KOPT-K1 (cell line): ENCODE measurements at regions not wholly inside any gene's neighbourhood (a gene's known extent, or its start where the extent isn't known, plus 50 kb on each side); places are given as distances from the start of the nearest gene placed in this dataset.

Experiments used
- H3K27ac ChIP-seq: fragments of 200-600 bp; sonication (generic); 2 replicates; pipeline ENCODE4 v1.5.1; 2016; ENCODE audit warnings: antibody characterized with exemption, mild to moderate bottlenecking, low read depth, low read length; ENCODE audit not compliant: poor library complexity, severe bottlenecking
- H3K36me3 ChIP-seq: fragments of 200-600 bp; sonication (generic); 2 replicates; pipeline ENCODE4 v1.5.1; 2017; ENCODE audit warnings: antibody characterized with exemption, mild to moderate bottlenecking, low read length, moderate library complexity; ENCODE audit not compliant: insufficient read depth
- H3K9me3 ChIP-seq: fragments of 200-600 bp; sonication (generic); 2 replicates; pipeline ENCODE4 v1.5.1; 2017; ENCODE audit warnings: antibody characterized with exemption, low read length, mild to moderate bottlenecking; ENCODE audit not compliant: insufficient read depth, poor library complexity, severe bottlenecking

GRCh38 chr14:71694591-71695530, 237.4 kb upstream of the RGS6 start:
- 0 out of 2 replicates have a peak, but pooled peaks cover 3% of the 10 kb centered on the region for H3K36me3 ChIP-seq
- no peaks in the 10 kb centered on the region for H3K9me3 ChIP-seq
- no peak overlapping the region for H3K27ac ChIP-seq

- Histone ChIP-seq H3K9me3 (no peaks in the 10 kb centered on the region), H3K27ac (no peak overlapping the region), H3K36me3 (0 out of 2 replicates have a peak, but pooled peaks cover 3% of the 10 kb centered on the region)
These were observed 236.4 kb upstream of the RGS6 start for GRCh38 chr14:71695611-71696350.

- peak overlapping the region; percentile 64 for H3K27ac ChIP-seq
- H3K9me3 ChIP-seq = no peaks in the 10 kb centered on the region
- 0 out of 2 replicates have a peak, but pooled peaks cover 8% of the 10 kb centered on the region for H3K36me3 ChIP-seq
These were observed 234.2 kb upstream of the RGS6 start for GRCh38 chr14:71698027-71698426.

- H3K36me3 ChIP-seq = 0 out of 2 replicates have a peak, but pooled peaks cover 8% of the 10 kb centered on the region
- peak overlapping the region; percentile 64 for H3K27ac ChIP-seq
- H3K9me3 ChIP-seq = no peaks in the 10 kb centered on the region
These were observed 233.6 kb upstream of the RGS6 start for GRCh38 chr14:71698673-71699072.

DNA sequence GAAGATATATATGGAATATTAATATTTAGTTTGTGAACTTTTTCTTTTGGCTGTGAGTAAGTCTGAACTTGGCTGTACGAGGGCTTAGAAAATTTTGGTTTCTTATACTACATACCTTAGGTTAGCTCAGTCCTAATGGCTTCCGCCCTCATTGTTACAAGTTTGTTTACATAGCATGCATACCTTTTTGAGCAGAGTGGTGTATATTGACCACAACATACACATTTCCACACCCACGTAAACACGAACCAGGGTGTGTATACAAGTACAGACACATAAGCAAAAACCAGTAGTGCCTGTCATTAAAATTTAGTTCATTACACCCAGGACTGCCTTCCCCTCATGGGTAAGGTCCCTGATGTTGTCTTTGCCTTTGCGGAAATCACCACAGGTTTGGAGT, 230.2 kb upstream of the RGS6 start:
- Histone ChIP-seq H3K27ac (peak overlapping the region; percentile 58), H3K36me3 (peaks cover 17% of the 10 kb centered on the region; the same call in 1 of the 2 replicates), H3K9me3 (no peaks in the 10 kb centered on the region)

GRCh38 chr14:71702786-71703185, 229.4 kb upstream of the RGS6 start:
- H3K36me3 ChIP-seq = peaks cover 17% of the 10 kb centered on the region; the same call in 1 of the 2 replicates
- H3K9me3 ChIP-seq = no peaks in the 10 kb centered on the region
- H3K27ac ChIP-seq = peak overlapping the region; percentile 58

- Histone ChIP-seq H3K9me3 (no peaks in the 10 kb centered on the region), H3K36me3 (peaks cover 17% of the 10 kb centered on the region; the same call in 1 of the 2 replicates), H3K27ac (no peak overlapping the region)
These were observed 228.8 kb upstream of the RGS6 start for GRCh38 chr14:71703477-71703876.

DNA sequence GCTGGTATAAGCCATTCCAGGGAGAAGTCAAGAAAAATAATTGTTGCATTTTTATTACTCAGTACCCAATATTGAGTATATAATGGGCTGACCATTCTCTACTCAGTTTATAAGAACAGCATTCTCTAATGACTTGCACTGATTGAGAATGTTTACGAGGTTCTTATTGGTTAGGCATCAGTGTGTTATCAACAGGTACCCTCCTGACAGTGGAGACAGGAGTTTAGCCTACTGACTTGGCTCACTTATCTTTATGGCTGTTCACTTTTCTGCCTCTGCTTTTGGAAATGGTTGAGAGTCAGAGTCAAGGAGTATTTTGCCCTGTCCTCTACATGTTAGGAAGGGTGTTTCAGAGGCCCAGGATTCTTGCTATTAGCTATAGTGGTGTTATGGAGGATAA, 228.0 kb upstream of the RGS6 start:
- H3K27ac ChIP-seq = no peak overlapping the region
- H3K36me3 ChIP-seq = peaks cover 19% of the 10 kb centered on the region; the same call in 1 of the 2 replicates
- no peaks in the 10 kb centered on the region for H3K9me3 ChIP-seq

GRCh38 chr14:71705460-71705859, 226.8 kb upstream of the RGS6 start:
- H3K36me3 ChIP-seq = peaks cover 27% of the 10 kb centered on the region

DNA sequence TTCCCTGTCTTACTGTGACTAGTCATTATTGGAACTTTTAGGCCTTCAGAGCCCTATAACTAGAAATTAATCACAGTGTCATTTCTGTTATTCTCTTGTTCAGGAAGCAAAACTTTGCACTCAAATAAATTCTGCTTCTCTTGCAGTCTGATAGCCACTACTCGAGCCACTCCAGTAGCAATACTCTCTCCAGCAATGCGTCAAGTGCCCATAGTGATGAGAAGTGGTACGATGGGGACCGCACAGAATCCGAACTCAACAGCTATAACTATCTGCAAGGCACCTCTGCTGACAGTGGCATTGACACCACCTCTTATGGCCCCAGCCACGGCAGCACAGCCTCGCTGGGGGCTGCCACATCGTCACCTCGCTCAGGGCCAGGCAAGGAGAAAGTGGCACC, 223.2 kb upstream of the RGS6 start:
- Histone ChIP-seq H3K27ac (no peak overlapping the region), H3K36me3 (peaks cover 23% of the 10 kb centered on the region), H3K9me3 (no peaks in the 10 kb centered on the region)

More at GRCh38 chr14:71705460-71705859, 226.8 kb upstream of the RGS6 start:
- Histone ChIP-seq H3K27ac (no peak overlapping the region), H3K9me3 (no peaks in the 10 kb centered on the region)

GRCh38 chr14:71709987-71710386, 222.2 kb upstream of the RGS6 start:
- H3K27ac ChIP-seq = no peak overlapping the region
- peaks cover 22% of the 10 kb centered on the region for H3K36me3 ChIP-seq
- H3K9me3 ChIP-seq = no peaks in the 10 kb centered on the region

- Histone ChIP-seq H3K9me3 (no peaks in the 10 kb centered on the region), H3K27ac (no peak overlapping the region), H3K36me3 (peaks cover 14% of the 10 kb centered on the region)
These were observed 221.1 kb upstream of the RGS6 start for GRCh38 chr14:71711125-71711524.

DNA sequence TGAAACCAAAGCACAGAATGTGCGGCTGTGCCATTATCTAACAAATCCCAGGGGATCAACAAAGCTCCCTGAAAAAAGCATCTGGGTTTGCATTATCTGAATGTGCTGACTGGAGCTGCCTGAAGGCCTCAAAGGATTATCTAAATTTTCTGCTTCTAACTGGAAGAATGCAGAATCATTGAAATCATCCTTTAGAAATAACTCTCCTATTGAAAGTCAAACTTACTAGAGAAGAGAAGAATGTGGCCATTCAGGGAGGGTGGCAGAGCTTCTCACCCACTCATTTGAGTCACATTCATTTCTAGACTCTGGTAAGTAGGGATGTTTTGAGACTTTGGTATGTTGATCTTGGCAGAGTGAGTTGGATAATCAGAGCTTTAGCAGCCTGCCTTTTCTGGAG, 220.6 kb upstream of the RGS6 start:
- no peaks in the 10 kb centered on the region for H3K9me3 ChIP-seq
- H3K36me3 ChIP-seq = peaks cover 15% of the 10 kb centered on the region
- H3K27ac ChIP-seq = no peak overlapping the region

- H3K36me3 ChIP-seq = peaks cover 20% of the 10 kb centered on the region
- H3K27ac ChIP-seq = no peak overlapping the region
- no peaks in the 10 kb centered on the region for H3K9me3 ChIP-seq
These were observed 219.8 kb upstream of the RGS6 start for GRCh38 chr14:71712478-71712877.

DNA sequence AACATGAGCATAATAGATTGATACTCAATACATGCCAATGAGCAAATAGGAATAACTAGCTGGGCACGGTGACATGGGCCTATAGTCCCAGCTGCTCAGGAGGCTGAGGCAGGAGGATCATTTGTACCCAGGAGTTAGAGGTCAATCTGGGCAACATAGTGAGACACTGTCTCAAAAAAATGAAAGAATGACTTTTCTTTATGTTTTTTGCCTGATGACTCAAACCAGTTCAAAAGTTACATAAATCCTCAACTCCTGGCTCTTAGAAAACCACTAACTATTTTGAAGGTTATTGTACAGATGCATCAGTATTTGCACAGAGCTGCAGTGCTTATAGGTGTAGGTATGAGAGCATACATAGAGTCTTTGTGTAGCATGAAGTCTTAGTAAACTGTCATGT, 219.2 kb upstream of the RGS6 start:
- Histone ChIP-seq H3K27ac (no peak overlapping the region), H3K36me3 (peaks cover 20% of the 10 kb centered on the region), H3K9me3 (no peaks in the 10 kb centered on the region)
